Keratinocyte (primary cell): ENCODE measurements at regions not wholly inside any gene's neighbourhood (a gene's known extent, or its start where the extent isn't known, plus 50 kb on each side); places are given as distances from the start of the nearest gene placed in this dataset.

ENCODE experiments used
- DNase-seq: peaks from one replicate; pipeline ENCODE4 v3.0.0-alpha.2; 2011; ENCODE audit warnings: low read depth, missing footprints, low spot score
- FAIRE-seq: peaks from 2 replicates; lab custom pipeline; 2011; peaks lifted over from hg19 to GRCh38; lab: Jason Lieb, UNC
- H2AFZ ChIP-seq: 2 replicates; pipeline ENCODE4 v1.6.0; 2012; ENCODE audit warnings: low read length, control low read depth, inconsistent platforms; ENCODE audit not compliant: control insufficient read depth
- H3K27ac ChIP-seq: 2 replicates; pipeline ENCODE4 v1.5.1; 2011; ENCODE audit warnings: low read length; ENCODE audit not compliant: control insufficient read depth, insufficient read depth
- H3K27me3 ChIP-seq: 3 replicates; pipeline ENCODE4 v1.6.0; 2011; ENCODE audit warnings: low read length; ENCODE audit not compliant: control insufficient read depth, insufficient read depth; ENCODE audit errors: extremely low read depth
- H3K36me3 ChIP-seq, 2 experiments: 2 replicates in 1 of 2; 3 replicates in 1 of 2; pipeline ENCODE4 v1.5.1; 2011; ENCODE audit warnings: low read length in 2 of 2, mild to moderate bottlenecking in 1 of 2; ENCODE audit not compliant: control insufficient read depth in 2 of 2, insufficient read depth in 2 of 2; ENCODE audit errors: extremely low read depth in 1 of 2
- H3K4me1 ChIP-seq: 3 replicates; pipeline ENCODE4 v1.5.1; 2011; ENCODE audit warnings: low read length; ENCODE audit not compliant: control insufficient read depth, insufficient read depth; ENCODE audit errors: extremely low read depth
- H3K4me2 ChIP-seq: 3 replicates; pipeline ENCODE4 v1.6.0; 2011; ENCODE audit warnings: low read depth, low read length; ENCODE audit not compliant: control insufficient read depth, insufficient read depth; ENCODE audit errors: extremely low read depth
- H3K4me3 ChIP-seq, 3 experiments: fragments of 200-600 bp in 1 of 3; sonication (generic) in 1 of 3; 2 replicates in 2 of 3; 3 replicates in 1 of 3; pipeline ENCODE4 v1.5.1; 2011 to 2016; ENCODE audit warnings: low read length in 3 of 3, mild to moderate bottlenecking in 3 of 3, control low read depth in 2 of 3, inconsistent platforms in 1 of 3, low read depth in 1 of 3, mixed read lengths in 1 of 3, mixed run types in 1 of 3, moderate library complexity in 1 of 3; ENCODE audit not compliant: control insufficient read depth in 2 of 3, insufficient read depth in 2 of 3; ENCODE audit errors: extremely low read depth in 1 of 3
- H3K79me2 ChIP-seq: 2 replicates; pipeline ENCODE4 v1.6.0; 2012; ENCODE audit warnings: low read length; ENCODE audit not compliant: control insufficient read depth, insufficient read depth
- H3K9ac ChIP-seq: 3 replicates; pipeline ENCODE4 v1.6.0; 2011; ENCODE audit warnings: low read length; ENCODE audit not compliant: control insufficient read depth, insufficient read depth; ENCODE audit errors: extremely low read depth
- H3K9me1 ChIP-seq: 3 replicates; pipeline ENCODE4 v1.6.0; 2011; ENCODE audit warnings: low read length; ENCODE audit not compliant: control insufficient read depth, insufficient read depth; ENCODE audit errors: extremely low read depth
- H3K9me3 ChIP-seq: 2 replicates; pipeline ENCODE4 v1.5.1; 2012; ENCODE audit warnings: low read depth, low read length; ENCODE audit not compliant: control insufficient read depth
- H4K20me1 ChIP-seq: 3 replicates; pipeline ENCODE4 v1.6.0; 2011; ENCODE audit warnings: low read length; ENCODE audit not compliant: control insufficient read depth, insufficient read depth; ENCODE audit errors: extremely low read depth
- EZH2 ChIP-seq: IDR thresholded peaks from one replicate; pipeline ENCODE4 v1.6.1; 2012; ENCODE audit warnings: inconsistent platforms, mild to moderate bottlenecking, low read length, moderate library complexity
- dilution Hi-C: fragments of 300-500 bp; cut with MboI; formaldehyde crosslinking; loops from one replicate; pipeline ENCODE4 v1.7.0; 2020; ENCODE audit warnings: low sequenced_read_pairs; ENCODE audit not compliant: extremely low pct_ligation_motif_present
- TF ChIP-seq, protein P1 (sequence below), 3 experiments: IDR thresholded peaks in 1 of 3; conservative IDR thresholded peaks in 1 of 3; optimal IDR thresholded peaks in 1 of 3; 2 replicates in 2 of 3; 3 replicates in 1 of 3; pipeline versions ENCODE3 to v1.5.1; 2011; ENCODE audit warnings: low read length in 3 of 3, mild to moderate bottlenecking in 3 of 3, moderate library complexity in 2 of 3, control low read depth in 1 of 3, inconsistent platforms in 1 of 3; ENCODE audit not compliant: insufficient read depth in 2 of 3; ENCODE audit errors: extremely low read depth in 1 of 3

GRCh38 chr1:115182012-115182715, 92.9 kb upstream of the TSPAN2 start:
- DNase-seq (no peak), FAIRE-seq (no peak)

GRCh38 chr1:115181231-115181630, 91.9 kb upstream of the TSPAN2 start:
- Histone ChIP-seq H3K9ac (no peak overlapping the region), H3K4me2 (no peak overlapping the region), H3K9me1 (no peaks in the 10 kb centered on the region), H3K4me1 (peaks cover 14% of the 10 kb centered on the region), H3K27me3 (no peaks in the 10 kb centered on the region), H3K9me3 (no peaks in the 10 kb centered on the region), H3K36me3 (no peaks in the 10 kb centered on the region), H2AFZ (no peak overlapping the region), H4K20me1 (no peaks in the 10 kb centered on the region), H3K4me3 (no peak overlapping the region), H3K79me2 (no peaks in the 10 kb centered on the region), H3K27ac (no peak overlapping the region)
- TF ChIP-seq EZH2: no peak
- TF ChIP-seq, protein P1, sequence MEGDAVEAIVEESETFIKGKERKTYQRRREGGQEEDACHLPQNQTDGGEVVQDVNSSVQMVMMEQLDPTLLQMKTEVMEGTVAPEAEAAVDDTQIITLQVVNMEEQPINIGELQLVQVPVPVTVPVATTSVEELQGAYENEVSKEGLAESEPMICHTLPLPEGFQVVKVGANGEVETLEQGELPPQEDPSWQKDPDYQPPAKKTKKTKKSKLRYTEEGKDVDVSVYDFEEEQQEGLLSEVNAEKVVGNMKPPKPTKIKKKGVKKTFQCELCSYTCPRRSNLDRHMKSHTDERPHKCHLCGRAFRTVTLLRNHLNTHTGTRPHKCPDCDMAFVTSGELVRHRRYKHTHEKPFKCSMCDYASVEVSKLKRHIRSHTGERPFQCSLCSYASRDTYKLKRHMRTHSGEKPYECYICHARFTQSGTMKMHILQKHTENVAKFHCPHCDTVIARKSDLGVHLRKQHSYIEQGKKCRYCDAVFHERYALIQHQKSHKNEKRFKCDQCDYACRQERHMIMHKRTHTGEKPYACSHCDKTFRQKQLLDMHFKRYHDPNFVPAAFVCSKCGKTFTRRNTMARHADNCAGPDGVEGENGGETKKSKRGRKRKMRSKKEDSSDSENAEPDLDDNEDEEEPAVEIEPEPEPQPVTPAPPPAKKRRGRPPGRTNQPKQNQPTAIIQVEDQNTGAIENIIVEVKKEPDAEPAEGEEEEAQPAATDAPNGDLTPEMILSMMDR (optimal IDR thresholded peaks at IDR 0.05 in 1 of 3, IDR thresholded peaks at IDR 0.05 in 1 of 3, conservative IDR thresholded peaks at IDR 0.05 in 1 of 3; ENCODE audit: extremely low read depth in 1 of 3, insufficient read depth in 2 of 3, low read length in 3 of 3): no peak
- dilution Hi-C loops: no loop called here
- DNase-seq: no peak
- FAIRE-seq: no peak

More at GRCh38 chr1:115182012-115182715, 92.9 kb upstream of the TSPAN2 start:
- dilution Hi-C loops: no loop called here
- Histone ChIP-seq H3K9ac (no peak overlapping the region), H3K79me2 (no peaks in the 10 kb centered on the region), H3K36me3 (no peaks in the 10 kb centered on the region), H3K27ac (no peak overlapping the region), H4K20me1 (no peaks in the 10 kb centered on the region), H3K27me3 (no peaks in the 10 kb centered on the region), H3K9me3 (no peaks in the 10 kb centered on the region), H3K4me2 (no peak overlapping the region), H3K9me1 (no peaks in the 10 kb centered on the region), H2AFZ (no peak overlapping the region), H3K4me1 (peaks cover 14% of the 10 kb centered on the region), H3K4me3 (no peak overlapping the region)
- TF ChIP-seq, protein P1 (optimal IDR thresholded peaks at IDR 0.05 in 1 of 3, IDR thresholded peaks at IDR 0.05 in 1 of 3, conservative IDR thresholded peaks at IDR 0.05 in 1 of 3; ENCODE audit: extremely low read depth in 1 of 3, insufficient read depth in 2 of 3, low read length in 3 of 3): no peak
- no peak for TF ChIP-seq EZH2
